ENCODE measurements at regions not wholly inside any gene's neighbourhood (a gene's known extent, or its start where the extent isn't known, plus 50 kb on each side); places are given as distances from the start of the nearest gene placed in this dataset.

GRCh38 chr12:65759735-65760134, 64.5 kb upstream of the HMGA2 start:
- CTCF ChIA-PET: no interaction called here
- POLR2A ChIA-PET: interaction anchor here (0.6 kb wide), 1 partner anchor 34 kb away, joined by 7 read pairs; no protein-coding TSS in a partner anchor

GRCh38 chr12:65761301-65761700, 63.0 kb upstream of the HMGA2 start:
- ChIA-PET CTCF (no interaction called here), POLR2A (no interaction called here)
- no peaks in the 10 kb centered on the region for H3K36me3 Mint-ChIP-seq (ENCODE audit: low read depth)
- intact Hi-C loops (cut with micrococcal nuclease): no loop called here
- ATAC-seq (ENCODE audit: low read depth) (no peak), DNase-seq (no peak)
- TF ChIP-seq CTCF (IDR thresholded peaks at IDR 0.05): no peak
- H3K27ac Mint-ChIP-seq: no peak overlapping the region
- H3K9me3 Mint-ChIP-seq: no peaks in the 10 kb centered on the region
- no peaks in the 10 kb centered on the region for H3K4me1 Mint-ChIP-seq
- no peak overlapping the region for H3K4me3 Mint-ChIP-seq
- H3K27me3 Mint-ChIP-seq: peaks cover 3% of the 10 kb centered on the region

More at GRCh38 chr12:65759735-65760134, 64.5 kb upstream of the HMGA2 start:
- intact Hi-C loops (cut with micrococcal nuclease): no loop called here
- peaks cover 3% of the 10 kb centered on the region for H3K27me3 Mint-ChIP-seq
- DNase-seq: no peak
- ATAC-seq (ENCODE audit: low read depth): no peak
- H3K9me3 Mint-ChIP-seq: no peaks in the 10 kb centered on the region
- no peaks in the 10 kb centered on the region for H3K4me1 Mint-ChIP-seq
- TF ChIP-seq CTCF (IDR thresholded peaks at IDR 0.05): no peak
- H3K36me3 Mint-ChIP-seq (ENCODE audit: low read depth): no peaks in the 10 kb centered on the region
- H3K27ac Mint-ChIP-seq: no peak overlapping the region
- no peak overlapping the region for H3K4me3 Mint-ChIP-seq

- H3K27me3 Mint-ChIP-seq: peaks cover 7% of the 10 kb centered on the region
- POLR2A ChIA-PET: no interaction called here
- H3K4me3 Mint-ChIP-seq: no peak overlapping the region
- ATAC-seq (ENCODE audit: low read depth): no peak
- no peaks in the 10 kb centered on the region for H3K9me3 Mint-ChIP-seq
- CTCF ChIA-PET: no interaction called here
- no peaks in the 10 kb centered on the region for H3K4me1 Mint-ChIP-seq
- TF ChIP-seq CTCF (IDR thresholded peaks at IDR 0.05): no peak
- H3K36me3 Mint-ChIP-seq (ENCODE audit: low read depth): no peaks in the 10 kb centered on the region
- no peak for DNase-seq
- no peak overlapping the region for H3K27ac Mint-ChIP-seq
- intact Hi-C loops (cut with micrococcal nuclease): no loop called here
Measured at GRCh38 chr12:65764325-65764724, 60.0 kb upstream of the HMGA2 start.

GRCh38 chr12:65765436-65765813, 58.9 kb upstream of the HMGA2 start:
- no peak overlapping the region for H3K4me3 Mint-ChIP-seq
- POLR2A ChIA-PET: no interaction called here
- no peak for TF ChIP-seq CTCF (IDR thresholded peaks at IDR 0.05)
- peaks cover 7% of the 10 kb centered on the region for H3K27me3 Mint-ChIP-seq
- no peaks in the 10 kb centered on the region for H3K4me1 Mint-ChIP-seq
- H3K9me3 Mint-ChIP-seq: no peaks in the 10 kb centered on the region
- DNase-seq (no peak), ATAC-seq (ENCODE audit: low read depth) (no peak)
- no peak overlapping the region for H3K27ac Mint-ChIP-seq
- intact Hi-C loops (cut with micrococcal nuclease): no loop called here
- CTCF ChIA-PET: no interaction called here
- no peaks in the 10 kb centered on the region for H3K36me3 Mint-ChIP-seq (ENCODE audit: low read depth)

DNA sequence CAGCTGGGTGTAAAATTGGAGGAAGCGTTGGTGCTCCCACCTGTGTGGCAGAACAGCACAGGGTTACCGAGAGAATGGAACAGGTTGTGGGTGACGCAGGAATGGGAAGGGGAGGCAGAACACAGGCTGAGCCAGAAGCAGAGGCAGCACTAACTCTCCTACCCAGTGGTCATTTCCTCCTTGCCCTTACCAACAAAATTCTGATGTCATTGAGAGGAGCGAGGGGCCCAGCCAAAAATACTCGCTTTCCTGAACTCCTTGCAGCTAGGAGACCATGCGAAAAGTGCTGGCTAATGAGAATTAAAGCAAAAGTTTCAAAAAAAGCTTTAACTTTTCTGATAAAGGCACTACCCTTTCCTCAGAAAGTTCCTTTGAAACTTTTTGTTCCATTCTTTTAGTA, 54.4 kb upstream of the HMGA2 start:
- H3K4me3 Mint-ChIP-seq: no peak overlapping the region
- no peak for TF ChIP-seq CTCF (IDR thresholded peaks at IDR 0.05)
- POLR2A ChIA-PET: no interaction called here
- H3K36me3 Mint-ChIP-seq (ENCODE audit: low read depth): no peaks in the 10 kb centered on the region
- no peaks in the 10 kb centered on the region for H3K4me1 Mint-ChIP-seq
- ATAC-seq (ENCODE audit: low read depth) (no peak), DNase-seq (no peak)
- H3K9me3 Mint-ChIP-seq: no peaks in the 10 kb centered on the region
- no peak overlapping the region for H3K27ac Mint-ChIP-seq
- CTCF ChIA-PET: no interaction called here
- intact Hi-C loops (cut with micrococcal nuclease): no loop called here
- peaks cover 4% of the 10 kb centered on the region for H3K27me3 Mint-ChIP-seq
